ENCODE measurements at regions not wholly inside any gene's neighbourhood (a gene's known extent, or its start where the extent isn't known, plus 50 kb on each side); places are given as distances from the start of the nearest gene placed in this dataset.

DNA sequence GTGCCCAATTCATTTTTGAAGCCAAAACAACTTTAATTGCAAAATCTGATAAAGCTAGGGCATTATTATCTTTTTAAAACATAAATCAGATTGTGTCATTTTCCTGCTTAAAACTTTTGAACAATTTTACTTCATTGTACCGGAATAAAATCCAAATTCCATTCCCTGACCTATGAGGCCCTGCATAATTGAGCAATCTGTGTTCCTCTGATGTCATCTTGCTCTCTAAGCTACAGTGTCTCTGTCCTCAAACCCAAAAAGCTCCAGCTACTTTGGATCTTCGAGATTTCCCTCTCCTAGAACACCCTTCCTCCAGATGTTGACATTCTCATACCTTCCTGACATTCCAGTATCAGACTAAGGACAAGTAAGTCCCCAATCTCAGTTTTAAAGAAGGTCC is 395.9 kb downstream of the LRATD1 start:
- H3K4me3 ChIP-seq (ENCODE audit: low read depth, low read length) = no peak overlapping the region
- no peak for DNase-seq (ENCODE audit: low read depth)
- TF ChIP-seq, protein P1, sequence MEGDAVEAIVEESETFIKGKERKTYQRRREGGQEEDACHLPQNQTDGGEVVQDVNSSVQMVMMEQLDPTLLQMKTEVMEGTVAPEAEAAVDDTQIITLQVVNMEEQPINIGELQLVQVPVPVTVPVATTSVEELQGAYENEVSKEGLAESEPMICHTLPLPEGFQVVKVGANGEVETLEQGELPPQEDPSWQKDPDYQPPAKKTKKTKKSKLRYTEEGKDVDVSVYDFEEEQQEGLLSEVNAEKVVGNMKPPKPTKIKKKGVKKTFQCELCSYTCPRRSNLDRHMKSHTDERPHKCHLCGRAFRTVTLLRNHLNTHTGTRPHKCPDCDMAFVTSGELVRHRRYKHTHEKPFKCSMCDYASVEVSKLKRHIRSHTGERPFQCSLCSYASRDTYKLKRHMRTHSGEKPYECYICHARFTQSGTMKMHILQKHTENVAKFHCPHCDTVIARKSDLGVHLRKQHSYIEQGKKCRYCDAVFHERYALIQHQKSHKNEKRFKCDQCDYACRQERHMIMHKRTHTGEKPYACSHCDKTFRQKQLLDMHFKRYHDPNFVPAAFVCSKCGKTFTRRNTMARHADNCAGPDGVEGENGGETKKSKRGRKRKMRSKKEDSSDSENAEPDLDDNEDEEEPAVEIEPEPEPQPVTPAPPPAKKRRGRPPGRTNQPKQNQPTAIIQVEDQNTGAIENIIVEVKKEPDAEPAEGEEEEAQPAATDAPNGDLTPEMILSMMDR (conservative IDR thresholded peaks at IDR 0.05; ENCODE audit: low read depth, low read length) = no peak

DNA sequence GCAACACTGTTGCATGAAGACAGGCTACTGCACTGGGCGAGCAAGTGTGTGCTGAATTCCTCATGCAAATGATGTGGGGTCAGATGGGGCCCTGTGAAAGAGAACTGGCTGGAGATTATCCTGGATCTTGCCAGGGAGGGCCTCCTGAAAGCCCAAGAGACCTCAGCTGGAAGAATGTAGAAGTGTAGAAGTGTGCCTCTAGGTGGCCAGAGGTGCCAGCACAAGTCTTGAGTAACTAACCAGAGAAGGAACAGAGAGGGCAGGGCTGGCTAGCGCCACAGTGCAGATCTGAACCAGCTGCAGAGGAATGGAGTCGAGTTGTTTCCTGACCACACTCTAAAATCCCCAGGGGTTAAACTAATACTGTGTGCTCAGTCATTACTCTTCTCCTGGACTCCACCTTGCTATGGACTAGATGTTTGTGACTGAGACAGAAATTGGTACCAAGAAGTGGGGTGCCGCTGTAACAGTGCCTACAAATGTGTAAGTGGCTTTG is 399.3 kb downstream of the LRATD1 start:
- no peak for DNase-seq (ENCODE audit: low read depth)
- TF ChIP-seq, protein P1 (conservative IDR thresholded peaks at IDR 0.05; ENCODE audit: low read depth, low read length) = no peak
- no peak overlapping the region for H3K4me3 ChIP-seq (ENCODE audit: low read depth, low read length)

DNA sequence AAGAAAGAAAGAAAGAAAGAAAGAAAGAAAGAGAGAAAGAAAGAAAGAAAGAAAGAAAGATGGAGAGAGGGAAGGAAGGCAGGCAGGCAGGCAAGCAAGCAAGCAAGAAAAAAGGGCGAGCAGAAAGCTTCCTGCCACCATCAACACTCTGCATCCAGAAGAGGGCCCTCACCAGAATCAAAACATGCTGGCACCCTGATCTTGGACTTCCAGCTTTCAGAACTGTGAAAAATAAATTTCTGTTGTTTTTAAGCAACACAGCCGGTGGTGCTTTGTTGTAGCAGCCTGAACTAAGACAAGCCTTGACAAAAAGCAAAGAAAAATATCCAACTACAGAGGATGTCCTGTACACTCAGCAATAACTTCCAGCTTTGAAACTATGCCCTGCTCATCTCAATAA is 401.7 kb downstream of the LRATD1 start:
- H3K4me3 ChIP-seq (ENCODE audit: low read depth, low read length) = no peak overlapping the region
- TF ChIP-seq, protein P1 (conservative IDR thresholded peaks at IDR 0.05; ENCODE audit: low read depth, low read length) = no peak
- no peak for DNase-seq (ENCODE audit: low read depth)

DNA sequence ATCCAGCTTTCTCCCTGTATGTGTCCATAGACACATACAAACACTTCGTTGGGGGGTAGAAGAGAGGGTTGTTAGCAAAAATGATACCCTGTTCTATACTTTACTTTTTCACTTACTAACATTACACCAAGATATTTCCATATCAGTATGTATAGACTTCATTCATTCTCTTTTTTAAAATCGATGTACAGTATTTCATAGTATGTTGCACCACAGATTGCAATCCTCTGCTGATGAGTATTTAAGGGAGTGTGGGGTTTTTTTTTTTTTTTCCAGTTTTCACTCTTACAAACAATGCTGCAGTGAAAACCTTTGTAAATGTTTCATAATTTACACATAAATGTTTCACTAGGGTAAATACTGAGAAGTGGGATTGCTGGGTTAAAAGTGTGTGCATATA is 402.3 kb downstream of the LRATD1 start:
- DNase-seq (ENCODE audit: low read depth) = no peak
- H3K4me3 ChIP-seq (ENCODE audit: low read depth, low read length) = no peak overlapping the region
- TF ChIP-seq, protein P1 (conservative IDR thresholded peaks at IDR 0.05; ENCODE audit: low read depth, low read length) = no peak

GRCh38 chr2:15038366-15039364 is 406.1 kb downstream of the LRATD1 start:
- H3K4me3 ChIP-seq (ENCODE audit: low read depth, low read length) = no peak overlapping the region
- TF ChIP-seq, protein P1 (conservative IDR thresholded peaks at IDR 0.05; ENCODE audit: low read depth, low read length) = no peak
- no peak for DNase-seq (ENCODE audit: low read depth)

DNA sequence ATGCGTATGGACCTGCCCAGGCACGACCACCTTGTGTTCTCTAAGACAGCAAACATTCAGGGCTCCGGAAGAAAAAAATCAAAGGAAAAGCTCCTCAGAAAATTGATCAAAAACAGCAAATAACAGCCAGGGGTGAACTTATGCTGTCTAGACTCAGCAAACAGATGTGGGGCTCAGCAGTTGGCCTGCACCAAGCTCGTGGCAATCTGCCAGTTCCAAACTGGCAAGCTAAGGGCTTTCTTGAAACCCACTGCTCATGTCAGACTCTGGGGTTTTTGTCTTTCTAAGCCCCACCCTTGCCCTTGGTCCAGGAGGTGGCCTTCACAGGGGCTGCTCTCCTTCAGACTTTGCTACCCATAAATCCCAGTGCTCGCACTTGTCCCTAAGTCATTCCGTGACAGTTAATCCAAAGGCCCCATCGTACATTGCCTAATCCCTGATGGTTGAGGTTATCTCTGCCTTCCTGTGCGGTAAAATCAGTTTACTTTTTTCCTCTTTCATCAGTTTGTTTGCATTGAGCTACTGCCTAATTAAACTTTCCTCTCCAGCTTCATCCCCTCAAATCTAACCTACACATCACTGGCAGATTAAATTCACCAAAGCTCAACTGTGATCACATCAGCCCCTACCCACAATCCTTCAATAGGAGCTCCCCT is 408.0 kb downstream of the LRATD1 start:
- DNase-seq (ENCODE audit: low read depth) = no peak
- H3K4me3 ChIP-seq (ENCODE audit: low read depth, low read length) = no peak overlapping the region
- TF ChIP-seq, protein P1 (conservative IDR thresholded peaks at IDR 0.05; ENCODE audit: low read depth, low read length) = no peak

All from epithelial cell of proximal tubule (primary cell).